Tibial nerve (tissue), 4 donors: ENCODE measurements at regions not wholly inside any gene's neighbourhood (a gene's known extent, or its start where the extent isn't known, plus 50 kb on each side); places are given as distances from the start of the nearest gene placed in this dataset.

Experiments
- EP300 ChIP-seq, 2 donors: sonication (generic); formaldehyde crosslinking; IDR thresholded peaks; one replicate each; pipeline ENCODE4 v1.6.1; 2017; ENCODE audit warnings: antibody characterized with exemption in 2 of 2, mild to moderate bottlenecking in 1 of 2
- POLR2A ChIP-seq, 2 donors: fragments of 450-650 bp; IDR thresholded peaks; one replicate each; pipeline ENCODE4 v1.6.1; 2017; ENCODE audit warnings: antibody characterized with exemption in 2 of 2, mild to moderate bottlenecking in 2 of 2, moderate library complexity in 2 of 2
- TF ChIP-seq, protein P1 (sequence below), 5 experiments: fragments of 200-600 bp in 3 of 5; fragments of 450-650 bp in 2 of 5; sonication (generic) in 3 of 5; IDR thresholded peaks; one replicate each; pipeline ENCODE4 v1.5.1; 2016 to 2019; ENCODE audit warnings: antibody characterized with exemption in 5 of 5, mild to moderate bottlenecking in 3 of 5, moderate library complexity in 2 of 5

DNA sequence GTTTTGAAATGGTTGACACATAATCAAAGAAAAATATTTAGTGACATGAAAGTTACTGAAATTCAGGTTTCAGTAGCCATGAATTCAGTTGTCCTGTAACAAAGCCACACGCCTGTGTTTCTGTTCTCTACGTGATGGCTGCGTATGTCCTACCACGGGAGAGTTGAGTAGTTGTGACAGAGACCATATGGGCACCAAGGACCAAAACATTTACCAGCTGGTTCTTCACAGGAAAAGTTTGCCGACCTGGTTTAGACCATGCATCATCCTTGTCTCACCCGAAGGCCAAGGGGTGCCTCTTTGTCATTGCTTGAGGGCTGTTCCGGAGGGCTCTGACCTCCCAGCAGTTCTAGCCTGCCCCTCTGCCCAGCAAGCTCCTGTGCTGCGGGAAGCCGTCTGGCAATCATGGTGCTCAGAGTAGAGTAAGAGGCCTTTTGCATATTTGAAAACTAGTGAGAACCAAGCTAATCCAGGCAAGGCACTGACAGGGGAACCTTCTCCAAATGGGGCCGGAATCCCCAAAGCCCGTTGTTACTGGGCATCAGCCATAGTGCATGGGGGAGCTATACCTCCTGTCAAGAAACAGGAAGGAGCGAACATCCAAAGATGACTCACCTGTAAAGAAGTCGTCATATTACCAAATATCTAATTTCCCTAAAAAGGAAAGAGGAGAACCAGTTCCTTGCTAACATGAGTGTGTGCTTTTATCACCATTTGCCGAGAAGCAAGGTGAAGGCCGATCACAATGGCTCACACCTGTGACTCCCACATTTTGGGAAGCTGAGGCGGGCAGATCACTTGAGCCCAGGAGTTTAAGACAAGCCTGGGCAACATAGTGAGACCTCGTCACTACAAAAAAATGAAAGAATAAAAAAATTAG, 92.6 kb upstream of the RAB12 start:
- TF ChIP-seq POLR2A (IDR thresholded peaks at IDR 0.05): no peak
- no peak for TF ChIP-seq EP300 (IDR thresholded peaks at IDR 0.05)
- TF ChIP-seq, protein P1, sequence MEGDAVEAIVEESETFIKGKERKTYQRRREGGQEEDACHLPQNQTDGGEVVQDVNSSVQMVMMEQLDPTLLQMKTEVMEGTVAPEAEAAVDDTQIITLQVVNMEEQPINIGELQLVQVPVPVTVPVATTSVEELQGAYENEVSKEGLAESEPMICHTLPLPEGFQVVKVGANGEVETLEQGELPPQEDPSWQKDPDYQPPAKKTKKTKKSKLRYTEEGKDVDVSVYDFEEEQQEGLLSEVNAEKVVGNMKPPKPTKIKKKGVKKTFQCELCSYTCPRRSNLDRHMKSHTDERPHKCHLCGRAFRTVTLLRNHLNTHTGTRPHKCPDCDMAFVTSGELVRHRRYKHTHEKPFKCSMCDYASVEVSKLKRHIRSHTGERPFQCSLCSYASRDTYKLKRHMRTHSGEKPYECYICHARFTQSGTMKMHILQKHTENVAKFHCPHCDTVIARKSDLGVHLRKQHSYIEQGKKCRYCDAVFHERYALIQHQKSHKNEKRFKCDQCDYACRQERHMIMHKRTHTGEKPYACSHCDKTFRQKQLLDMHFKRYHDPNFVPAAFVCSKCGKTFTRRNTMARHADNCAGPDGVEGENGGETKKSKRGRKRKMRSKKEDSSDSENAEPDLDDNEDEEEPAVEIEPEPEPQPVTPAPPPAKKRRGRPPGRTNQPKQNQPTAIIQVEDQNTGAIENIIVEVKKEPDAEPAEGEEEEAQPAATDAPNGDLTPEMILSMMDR (IDR thresholded peaks at IDR 0.05): no peak
